Hematopoietic multipotent progenitor cell treated with erythropoietin and hydrocortisone succinate and interleukin-3 and kit ligand, for 8 days (in vitro differentiated cells): ENCODE measurements at regions not wholly inside any gene's neighbourhood (a gene's known extent, or its start where the extent isn't known, plus 50 kb on each side); places are given as distances from the start of the nearest gene placed in this dataset.
"Not testable (repeated sequence)": the region's sequence is repeated elsewhere in the genome, so short reads cannot be mapped to it uniquely, and the experiment has no call there.

ENCODE experiments used
- DNase-seq: peaks from one replicate; pipeline ENCODE4 v3.0.0-alpha.2; 2015

DNA sequence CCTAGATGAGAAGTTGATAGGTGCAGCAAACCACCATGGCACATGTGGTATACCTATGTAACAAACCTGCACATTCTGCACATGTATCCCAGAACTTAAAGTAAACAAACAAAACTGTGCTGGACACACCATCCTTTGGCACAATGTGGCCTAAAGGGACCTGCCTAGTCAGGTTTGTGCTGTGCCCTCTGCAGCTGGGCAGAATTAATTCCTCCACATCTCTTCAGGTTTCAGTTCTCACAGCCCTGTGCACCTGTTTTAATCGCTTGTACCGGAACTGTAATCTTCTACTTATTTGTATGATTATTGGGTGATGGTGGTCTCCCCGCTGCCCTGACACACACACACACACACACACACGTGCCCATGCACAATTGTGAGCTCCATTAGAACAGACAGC, 252.7 kb downstream of the ACTR3B start:
- DNase-seq = no peak

DNA sequence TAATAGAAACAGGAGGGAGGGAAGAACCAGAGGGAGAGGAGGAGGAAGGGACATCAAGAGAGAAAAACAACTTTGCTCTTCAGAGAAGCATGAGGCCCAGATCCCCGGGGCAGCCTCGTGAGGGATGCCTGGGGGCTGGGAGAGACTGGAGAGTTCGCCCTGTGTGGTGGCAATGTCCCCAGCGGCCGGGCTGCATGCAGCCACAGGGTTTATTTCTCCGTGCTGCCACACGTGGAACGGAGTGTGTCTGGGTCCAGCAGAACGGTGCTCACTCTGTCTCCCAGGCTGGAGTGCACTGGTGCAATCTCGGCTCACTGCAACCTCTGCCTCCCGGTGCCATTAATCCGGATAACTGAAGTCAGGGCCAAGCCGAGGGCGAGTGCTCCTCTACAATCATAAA, 257.7 kb downstream of the ACTR3B start:
- DNase-seq = no peak

DNA sequence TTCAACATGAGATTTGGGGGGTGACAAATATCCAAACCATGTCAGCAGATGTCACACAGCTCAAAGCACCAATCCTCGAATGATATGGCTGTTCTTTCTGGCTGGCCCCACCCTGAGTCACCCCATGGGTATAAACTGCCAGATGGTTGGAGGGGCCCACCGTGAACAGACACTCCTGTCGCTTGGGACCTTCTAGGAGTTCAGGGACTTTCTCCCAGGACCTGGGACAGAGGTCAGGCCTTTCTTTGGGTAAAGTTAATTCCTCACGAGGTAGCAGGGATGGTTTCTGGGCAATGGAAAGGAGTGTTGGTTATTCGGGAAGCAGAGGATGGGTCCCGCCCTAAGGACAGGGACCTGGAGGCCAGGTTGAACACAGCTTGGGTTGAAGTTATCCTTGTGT, 262.0 kb downstream of the ACTR3B start:
- no peak for DNase-seq

DNA sequence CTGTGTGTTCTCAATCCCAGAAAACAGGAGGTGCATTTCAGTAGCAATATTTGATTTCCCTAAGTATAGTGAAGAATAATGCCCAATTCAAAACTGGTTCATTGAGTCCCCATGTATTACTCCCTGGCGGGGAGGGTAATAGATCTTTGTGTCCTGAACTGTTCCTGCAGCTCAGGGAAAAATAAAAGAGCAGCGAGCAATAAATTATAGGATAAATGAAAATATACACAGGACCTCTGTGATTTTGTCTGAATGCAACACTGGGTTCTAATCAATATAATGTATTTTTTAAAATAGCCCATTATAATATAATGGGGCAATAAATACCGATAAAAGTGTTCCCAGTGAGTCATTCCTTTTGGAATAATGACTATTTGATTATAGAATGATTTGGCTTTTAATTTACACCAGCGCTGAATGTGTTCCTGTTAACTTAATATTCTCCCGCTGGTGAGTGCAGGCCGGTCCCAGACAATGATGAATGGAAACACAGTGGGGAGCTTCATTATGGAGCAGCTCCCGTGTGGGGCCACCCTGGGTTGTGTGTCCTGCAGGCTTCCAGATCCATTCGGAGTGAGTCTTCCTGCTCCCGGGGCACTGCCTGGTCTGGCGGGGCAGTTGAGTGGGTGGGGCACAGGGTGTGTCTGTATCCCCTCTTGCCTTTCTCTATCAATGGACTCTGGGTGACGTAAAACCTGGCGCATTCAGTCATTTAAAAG, 263.1 kb downstream of the ACTR3B start:
- DNase-seq = no peak

DNA sequence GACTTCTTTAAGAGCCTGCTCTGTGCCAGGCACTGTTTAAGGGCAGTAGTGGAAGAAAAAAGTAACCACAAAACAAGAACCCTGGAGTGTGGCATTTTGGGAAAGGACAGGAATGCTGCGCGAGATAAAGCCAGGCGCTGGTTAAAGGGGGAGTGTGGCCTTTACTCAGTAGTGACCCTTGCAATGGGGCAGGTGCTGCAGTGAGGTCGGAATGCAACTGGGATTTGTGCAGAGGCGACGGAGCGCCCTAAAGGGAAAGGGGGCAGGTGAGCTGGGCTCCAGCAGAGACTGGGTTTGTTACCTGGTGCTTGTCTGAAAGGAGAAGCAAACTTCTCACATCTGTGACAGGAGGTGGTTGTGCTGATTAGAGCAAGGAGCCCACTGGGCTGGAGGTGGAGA, 263.6 kb downstream of the ACTR3B start:
- DNase-seq = no peak

DNA sequence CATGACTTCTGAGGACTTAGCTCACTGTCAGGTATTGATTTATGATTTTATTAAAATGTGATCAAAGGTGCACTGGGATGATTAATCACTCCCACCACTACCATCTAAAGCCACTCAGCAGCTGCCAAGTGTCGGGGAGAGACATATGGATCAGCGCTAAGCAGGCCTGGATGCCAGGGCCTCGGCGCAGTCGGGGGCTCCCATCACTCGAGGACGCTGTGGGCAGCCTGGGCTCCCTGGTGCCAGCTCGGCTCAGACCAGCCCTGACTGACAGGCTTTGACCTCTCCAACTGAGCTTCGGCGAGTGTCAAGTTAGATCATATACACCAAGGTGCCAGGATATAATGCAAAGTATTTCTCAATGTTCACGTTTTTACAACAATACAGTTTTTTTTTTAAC, 267.7 kb downstream of the ACTR3B start:
- no peak for DNase-seq

DNA sequence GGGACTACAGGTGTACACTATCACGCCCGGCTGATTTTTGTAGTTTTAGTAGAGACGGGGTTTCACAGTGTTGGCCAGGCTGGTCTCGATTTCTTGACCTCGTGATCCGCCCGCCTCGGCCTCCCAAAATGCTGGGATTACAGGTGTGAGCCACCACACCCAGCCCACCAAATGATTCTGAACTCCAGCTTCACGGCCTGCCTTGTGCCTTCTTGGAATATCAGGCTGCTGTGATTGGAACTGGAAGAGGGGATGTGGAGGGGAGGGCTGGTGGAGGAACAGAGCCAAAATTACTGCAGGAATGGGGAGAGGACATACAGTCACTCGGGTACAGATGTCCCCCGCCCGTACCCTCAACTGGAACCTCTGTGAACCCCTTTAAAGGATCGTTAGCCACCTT, 268.4 kb downstream of the ACTR3B start:
- DNase-seq = no peak

DNA sequence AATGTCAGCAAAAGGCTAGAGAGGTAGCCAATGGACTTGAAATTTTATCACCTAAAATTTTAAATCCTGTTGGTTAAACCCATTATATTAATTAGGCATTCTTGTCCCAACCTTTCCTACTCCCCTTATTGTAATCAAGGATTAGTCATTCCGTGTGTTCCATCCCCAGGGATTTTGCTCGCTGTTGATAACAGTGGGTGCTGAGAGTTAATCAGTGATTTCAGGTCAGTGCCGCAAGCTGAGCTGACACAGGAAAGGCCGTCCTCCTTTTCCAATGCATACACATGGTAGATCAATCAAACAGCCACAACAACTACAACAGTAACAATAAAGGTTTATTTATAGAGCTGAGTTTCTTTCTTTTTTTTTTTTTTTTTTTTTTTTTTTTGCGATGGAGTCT, 271.4 kb downstream of the ACTR3B start:
- no peak for DNase-seq

DNA sequence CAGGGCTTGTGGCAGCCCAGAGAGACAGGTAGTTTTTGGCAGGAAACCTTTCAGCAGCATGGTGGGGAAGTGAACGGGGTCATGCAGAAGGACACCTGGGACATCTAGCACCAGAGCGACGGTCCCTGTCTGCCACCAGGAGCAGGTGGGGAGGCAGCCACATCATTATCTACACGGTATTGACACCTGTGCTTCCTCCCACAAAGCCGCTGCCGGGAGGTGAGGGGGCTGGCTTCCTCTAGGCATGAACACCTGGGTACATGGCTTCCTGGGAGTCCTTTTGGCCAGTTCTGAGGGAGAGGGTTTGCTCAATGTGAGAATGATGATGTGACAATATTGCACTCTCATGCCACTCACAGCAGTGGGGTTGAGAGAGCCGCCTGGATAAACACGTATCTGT, 275.2 kb downstream of the ACTR3B start:
- DNase-seq = no peak

DNA sequence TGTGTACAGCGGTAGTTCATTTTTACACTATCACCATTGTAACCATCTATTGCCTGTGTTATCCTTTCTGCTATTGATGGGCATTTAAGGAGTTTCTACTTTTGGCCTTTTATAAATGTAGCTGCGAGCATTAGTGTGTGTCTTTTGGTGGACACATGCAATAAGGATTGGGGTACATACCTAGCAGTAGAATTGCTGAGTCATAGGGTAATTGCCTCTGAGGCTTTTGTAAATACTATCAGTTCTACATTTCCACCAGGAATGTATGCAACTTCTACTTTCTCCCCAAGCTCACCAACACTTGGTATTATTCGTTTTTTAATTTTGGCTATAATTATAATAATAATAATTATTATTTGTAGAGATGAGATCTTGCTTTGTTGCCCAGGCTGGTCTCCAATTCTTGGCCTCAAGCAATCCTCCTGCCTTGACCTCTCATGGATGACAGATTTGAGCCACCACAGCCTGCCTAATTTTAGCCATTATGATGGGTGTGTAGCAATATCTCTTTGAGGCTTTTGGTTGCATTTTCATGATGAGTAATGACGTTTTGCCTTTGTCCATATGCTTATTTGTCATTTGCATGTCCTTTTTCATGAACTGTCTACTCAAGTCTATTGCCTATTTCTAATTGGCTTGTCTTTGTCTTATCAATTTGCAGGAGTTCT, 277.0 kb downstream of the ACTR3B start:
- DNase-seq = no peak

DNA sequence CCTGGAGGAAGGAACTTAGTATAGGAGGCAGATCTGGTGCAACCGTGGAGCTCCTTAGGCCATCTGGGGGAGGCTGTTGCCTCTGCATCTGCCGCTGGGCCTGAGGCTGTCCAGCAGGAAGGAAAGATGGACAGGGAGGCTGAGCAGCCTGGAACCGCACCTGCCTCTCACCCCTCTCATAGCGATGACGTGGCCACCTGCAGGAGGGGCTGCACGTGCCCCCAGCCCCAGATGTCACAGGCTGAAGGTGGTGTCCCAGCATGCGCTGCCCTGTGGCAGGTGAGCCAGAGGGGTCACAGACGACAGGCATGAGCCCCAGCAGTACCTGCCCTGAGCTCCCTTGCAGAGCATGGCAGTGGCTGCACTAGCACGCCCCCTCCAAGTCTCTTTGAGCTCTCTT, 283.9 kb downstream of the ACTR3B start:
- no peak for DNase-seq

DNA sequence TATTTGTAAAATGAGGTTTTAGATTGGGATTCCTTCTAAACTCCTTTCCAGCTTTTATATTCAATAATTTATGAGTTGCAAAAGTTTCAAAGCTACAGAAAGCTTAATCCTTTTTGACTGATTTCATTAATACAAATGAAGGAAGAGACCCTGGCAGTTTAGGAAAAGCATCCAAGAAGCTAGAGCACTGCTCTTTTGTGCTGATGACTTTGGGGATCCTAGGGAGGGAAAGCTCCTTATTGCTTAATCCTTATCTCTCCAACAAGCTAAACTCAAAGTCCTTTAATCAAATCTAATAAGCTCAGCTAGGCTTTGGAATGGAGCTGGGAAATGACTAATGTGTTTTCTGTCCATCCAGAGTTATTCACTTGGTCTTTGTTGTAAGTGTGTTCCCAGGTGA, 285.4 kb downstream of the ACTR3B start:
- no peak for DNase-seq

DNA sequence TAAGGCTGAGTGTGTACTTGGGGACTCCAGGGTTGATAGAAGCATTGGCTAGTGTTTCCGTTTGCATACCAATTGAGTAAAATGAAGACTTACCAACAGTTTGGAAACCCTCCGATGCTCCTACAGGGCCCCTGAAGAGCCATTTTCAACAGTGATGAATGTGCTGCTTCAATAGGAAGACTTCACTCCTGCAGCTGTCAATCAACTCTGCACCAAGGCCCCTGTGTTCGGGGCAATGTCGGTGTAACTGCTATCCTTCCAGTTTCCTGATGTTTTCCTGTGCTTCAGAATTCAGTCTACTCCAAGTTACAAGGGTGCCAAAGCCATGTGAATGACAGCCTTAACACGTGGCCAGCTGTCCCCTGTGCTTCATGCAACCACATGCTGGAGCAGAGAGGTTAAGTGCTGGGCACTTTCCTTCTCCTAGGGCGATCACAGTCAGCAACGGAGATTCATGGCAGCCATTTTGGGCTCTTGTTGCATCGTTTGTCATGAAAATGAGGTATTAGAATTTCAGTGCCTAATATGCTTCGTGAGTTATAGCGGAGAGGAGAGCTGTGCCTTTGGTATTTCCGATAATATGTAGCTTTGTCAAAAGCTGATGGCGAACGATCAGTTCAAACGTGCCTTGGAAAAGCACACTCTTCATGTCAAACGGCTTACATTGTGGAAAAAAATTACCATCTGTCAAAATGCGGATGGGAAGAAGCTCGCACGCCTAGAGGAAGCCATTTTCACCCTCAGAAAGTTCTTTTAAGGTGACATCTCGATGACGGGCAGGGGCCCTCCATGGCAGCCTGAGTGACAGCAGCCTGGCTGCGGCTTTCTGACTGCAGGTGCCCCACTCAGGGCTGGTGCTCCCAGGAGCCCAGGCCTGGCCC, 287.8 kb downstream of the ACTR3B start:
- DNase-seq = no peak

DNA sequence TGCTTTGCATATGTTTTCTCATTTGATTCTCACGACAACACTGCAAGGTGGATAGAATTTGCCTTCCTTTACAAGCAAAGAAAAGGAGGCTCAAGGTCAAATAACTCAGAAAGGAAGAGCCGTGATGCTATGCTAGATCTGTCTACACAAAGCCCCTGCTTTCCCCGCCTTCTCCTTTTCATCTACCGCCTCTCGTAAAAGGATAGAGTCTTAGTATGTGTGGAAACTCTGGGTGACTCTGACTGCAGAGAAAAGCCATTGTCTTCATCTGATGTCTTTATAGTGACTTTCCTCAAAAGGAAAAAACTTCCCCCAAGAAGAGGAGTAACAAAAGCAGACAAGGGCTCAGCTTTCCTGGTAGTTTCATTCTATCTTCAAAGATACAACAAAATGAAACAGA, 292.7 kb downstream of the ACTR3B start:
- no peak for DNase-seq

DNA sequence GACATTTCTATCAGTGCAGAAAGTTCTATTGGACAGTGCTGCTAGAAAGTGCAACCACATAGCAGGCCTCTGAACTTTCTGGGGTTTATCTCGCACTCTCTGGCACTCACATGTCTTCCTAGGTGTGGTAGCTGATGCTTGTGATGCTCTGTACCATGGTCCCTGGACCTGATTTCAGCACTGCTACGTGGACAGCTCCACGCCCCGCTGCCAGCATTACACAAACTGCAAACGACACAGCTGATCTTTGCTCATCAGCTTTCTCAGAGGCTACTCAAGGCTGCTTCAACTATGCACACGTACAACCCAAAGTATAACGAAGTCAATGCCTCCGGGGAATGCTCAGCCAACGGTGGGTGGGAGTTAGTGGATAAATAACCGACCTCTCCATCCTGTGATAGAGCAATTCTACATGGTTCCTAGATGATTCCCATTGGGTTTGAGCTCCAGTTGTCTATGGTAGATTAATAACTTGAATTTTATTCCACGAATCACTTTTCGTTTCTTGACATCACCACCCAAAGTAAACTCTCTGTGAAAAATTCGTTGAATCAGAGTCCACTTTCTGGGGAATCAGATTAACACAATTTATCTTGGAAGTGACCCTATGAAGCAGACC, 302.5 kb downstream of the ACTR3B start:
- DNase-seq = no peak

DNA sequence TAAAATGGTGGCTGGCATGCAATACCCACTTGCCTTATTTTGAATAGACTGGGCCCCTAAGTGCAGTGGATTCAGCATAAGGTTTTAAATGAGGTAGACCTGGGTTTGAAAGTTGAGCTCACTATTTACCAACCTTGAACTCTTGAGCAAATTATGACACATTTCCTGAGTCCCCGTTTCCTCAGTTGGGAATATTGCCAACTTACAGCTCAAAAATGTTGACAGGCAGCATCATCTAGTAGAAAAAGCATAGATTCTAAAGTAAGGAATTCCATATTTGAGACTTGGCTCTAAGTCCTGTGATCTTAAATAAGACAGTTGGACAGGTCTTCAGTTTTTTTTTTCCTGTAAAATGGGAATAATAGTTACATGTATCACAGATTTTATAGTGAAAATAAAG, 305.5 kb downstream of the ACTR3B start:
- DNase-seq = no peak

DNA sequence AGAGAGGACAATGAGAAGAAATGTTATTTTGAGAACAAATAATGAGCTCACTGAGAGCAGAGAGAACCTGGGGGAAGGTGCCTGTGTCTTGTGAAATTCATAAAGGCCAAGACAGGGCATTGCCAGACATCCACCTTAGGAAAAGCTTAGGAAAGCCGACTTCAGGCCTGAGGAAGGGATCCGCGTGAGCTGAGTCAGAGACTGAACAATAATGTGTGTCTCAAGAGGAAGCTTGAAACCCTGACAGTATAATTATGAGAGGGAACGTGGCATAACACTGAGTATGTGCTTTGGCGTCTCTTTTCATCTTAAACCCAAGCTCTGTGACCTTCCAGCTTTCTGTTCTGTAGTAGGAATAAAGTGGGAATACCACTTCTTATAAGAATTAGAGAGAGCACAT, 307.2 kb downstream of the ACTR3B start:
- DNase-seq = no peak

DNA sequence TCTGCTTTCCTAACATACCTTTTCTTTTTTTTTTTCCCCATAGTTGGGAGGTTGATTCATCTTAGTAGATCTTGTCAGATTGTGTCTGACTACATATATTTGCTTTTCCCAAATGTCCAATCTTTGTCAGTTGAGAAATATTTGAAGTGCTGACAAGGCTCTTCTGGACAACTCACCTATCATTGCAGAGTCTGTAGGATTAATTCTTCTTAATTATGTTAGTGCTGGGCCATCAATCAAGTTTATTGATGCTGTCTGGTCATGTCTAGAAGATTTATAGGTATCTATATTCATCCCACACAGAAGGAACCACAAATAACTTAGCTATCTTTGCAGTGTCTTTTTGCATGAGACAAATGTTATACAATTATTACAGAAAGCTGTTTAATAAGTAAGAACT, 310.6 kb downstream of the ACTR3B start:
- no peak for DNase-seq

DNA sequence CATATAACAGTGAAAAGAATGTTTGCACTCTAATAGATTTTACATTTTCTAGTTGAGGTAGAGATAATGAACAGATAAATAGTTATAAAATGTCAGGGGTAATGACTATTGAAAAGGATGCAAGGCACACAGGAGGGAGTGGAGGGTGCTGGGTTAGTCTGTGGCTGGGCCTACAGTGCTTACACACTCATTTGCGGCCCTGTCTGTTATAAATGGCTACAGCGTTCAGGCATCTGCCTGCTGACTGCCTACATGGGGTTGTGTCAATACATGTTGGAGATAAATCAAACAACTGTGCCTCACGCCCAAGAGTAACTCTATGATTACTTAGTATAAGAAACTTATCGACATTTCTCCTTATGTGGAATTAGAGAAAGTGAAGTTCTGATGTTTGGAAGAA, 313.3 kb downstream of the ACTR3B start:
- no peak for DNase-seq

DNA sequence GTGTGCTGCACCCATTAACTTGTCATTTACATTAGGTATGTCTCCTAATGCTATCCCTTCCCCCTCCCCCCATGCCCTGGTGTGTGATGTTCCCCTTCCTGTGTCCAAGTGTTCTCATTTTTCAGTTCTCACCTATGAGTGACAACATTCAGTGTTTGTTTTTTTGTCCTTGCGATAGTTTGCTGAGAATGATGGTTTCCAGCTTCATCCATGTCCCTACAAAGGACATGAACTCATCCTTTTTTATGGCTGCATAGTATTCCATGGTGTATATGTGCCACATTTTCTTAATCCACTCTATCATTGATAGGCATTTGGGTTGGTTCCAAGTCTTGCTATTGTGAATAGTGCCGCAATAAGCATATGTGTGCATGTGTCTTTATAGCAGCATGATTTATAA, 316.7 kb downstream of the ACTR3B start:
- not testable (repeated sequence) for DNase-seq

DNA sequence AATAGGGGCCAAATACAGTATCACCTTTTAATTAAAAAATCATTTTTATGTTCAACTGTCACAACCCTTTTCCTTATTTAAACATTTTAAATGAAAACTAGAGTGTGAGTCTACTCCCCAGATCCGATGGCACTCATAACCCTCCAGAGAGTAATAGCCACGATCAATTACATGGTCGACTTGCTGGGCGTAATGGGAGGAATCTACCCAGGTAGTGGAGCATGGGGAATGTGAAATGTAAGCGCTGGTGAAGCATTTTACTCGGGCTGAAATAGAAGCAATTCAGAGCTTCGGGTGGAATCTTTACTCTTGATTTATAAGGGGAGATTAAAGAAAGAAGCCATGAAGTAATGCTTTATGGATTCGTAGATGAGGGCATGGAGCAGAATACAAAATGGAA, 321.9 kb downstream of the ACTR3B start:
- DNase-seq = no peak

DNA sequence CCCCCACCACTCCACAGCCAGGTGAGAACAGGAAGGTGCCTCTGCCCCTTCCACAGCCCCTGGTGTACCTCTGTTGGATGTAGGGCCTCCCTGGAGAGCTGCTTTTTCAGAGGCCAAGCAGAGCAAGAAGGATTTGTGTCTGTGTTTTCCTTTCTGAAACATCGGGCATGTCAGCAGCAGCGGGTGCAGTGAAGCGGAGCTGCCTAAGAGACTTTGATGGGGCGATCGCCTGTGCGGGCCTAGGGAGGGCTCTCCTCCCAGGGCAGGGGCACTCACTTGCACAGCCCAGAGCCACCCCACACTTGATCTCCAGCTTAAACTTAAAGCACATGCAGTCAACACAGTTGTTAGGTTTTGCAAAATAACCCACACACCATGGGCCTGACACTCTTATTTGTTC, 324.7 kb downstream of the ACTR3B start:
- DNase-seq = no peak

DNA sequence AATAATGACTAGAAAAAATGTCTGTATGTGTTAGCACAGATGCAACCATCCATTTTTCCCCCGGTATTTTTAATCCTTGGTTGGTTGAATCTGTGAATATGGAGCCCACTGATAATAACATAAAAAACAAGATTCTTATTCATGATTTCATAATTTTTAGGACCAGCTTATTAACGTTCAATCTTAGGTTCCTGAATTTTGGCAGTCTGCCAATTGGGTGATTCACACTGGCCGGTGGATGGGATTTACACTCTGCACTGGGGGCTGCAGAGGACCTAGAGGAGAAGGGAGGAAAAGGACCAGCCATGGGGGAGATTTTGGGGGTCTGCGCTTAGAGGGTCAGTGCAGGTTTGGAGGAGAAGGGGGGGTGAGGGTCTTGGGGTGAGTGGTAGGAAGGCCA, 327.9 kb downstream of the ACTR3B start:
- no peak for DNase-seq

DNA sequence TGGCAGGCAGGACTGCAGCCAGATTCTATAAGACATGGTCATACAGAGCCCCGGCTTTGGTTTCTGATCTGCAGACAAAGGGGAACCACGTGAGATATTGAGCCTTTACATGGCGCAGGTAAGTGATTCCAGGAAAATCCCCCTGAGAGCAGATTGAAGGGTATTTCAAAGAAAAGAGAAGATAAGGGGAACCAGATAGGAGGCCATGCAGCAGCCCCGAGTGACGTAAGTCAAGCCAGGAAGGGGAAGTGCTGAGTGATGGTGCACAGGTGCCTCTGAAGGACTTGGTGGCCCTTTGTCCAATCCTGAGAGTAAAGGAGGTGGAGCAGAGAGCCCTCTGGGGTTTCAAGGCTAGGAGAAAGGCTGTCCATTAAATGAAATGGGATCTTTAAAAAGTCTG, 329.0 kb downstream of the ACTR3B start:
- no peak for DNase-seq
